MM.1S (cell line): ENCODE measurements at regions not wholly inside any gene's neighbourhood (a gene's known extent, or its start where the extent isn't known, plus 50 kb on each side); places are given as distances from the start of the nearest gene placed in this dataset.

Source experiments
- EZH2 ChIP-seq: fragments of 300-600 bp; sonication (generic); optimal IDR thresholded peaks from 2 replicates; pipeline ENCODE3; 2017; ENCODE audit warnings: low read depth, mild to moderate bottlenecking, antibody characterized with exemption, low read length, mixed read lengths
- EZH2phosphoT487 ChIP-seq: fragments of 300-600 bp; sonication (generic); IDR thresholded peaks from 2 replicates; pipeline ENCODE4 v1.6.1; 2018; ENCODE audit warnings: antibody characterized with exemption, low read length
- TF ChIP-seq, protein P1 (sequence below): fragments of 300-600 bp; sonication (generic); IDR thresholded peaks from 2 replicates; pipeline ENCODE4 v1.5.1; 2016; ENCODE audit warnings: antibody characterized with exemption, low read length, mixed read lengths

DNA sequence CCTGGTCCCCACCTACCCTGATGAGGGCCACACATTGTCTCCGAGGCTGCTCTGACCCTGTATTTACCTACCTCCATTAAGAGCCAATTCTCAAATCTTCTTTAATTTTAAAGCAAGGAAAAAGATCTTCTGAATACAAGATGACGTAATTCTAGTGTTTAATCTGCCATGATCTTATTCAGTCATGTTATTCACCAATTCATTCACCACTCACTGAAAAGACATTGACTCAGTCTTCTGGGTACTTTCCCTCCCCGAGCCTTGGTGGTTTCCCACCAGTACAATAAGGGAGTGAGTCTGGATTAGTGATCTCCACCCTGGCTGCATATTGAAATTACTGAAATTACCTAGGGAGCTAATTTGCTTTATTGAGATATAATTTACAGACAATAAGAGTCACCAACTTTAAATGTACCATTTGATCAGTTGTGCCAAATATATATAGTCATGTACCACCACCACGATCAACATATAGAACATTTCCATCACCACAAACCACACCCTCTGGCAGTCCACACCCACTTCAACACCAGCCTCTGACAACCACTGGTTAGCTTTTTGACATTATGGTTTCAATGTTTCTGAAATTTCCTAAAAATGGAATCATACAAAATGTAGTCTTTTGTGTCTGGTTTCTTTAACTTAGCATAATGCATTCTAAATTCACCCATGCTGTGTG lies 117.5 kb upstream of the UNC5B start:
- TF ChIP-seq, protein P1, sequence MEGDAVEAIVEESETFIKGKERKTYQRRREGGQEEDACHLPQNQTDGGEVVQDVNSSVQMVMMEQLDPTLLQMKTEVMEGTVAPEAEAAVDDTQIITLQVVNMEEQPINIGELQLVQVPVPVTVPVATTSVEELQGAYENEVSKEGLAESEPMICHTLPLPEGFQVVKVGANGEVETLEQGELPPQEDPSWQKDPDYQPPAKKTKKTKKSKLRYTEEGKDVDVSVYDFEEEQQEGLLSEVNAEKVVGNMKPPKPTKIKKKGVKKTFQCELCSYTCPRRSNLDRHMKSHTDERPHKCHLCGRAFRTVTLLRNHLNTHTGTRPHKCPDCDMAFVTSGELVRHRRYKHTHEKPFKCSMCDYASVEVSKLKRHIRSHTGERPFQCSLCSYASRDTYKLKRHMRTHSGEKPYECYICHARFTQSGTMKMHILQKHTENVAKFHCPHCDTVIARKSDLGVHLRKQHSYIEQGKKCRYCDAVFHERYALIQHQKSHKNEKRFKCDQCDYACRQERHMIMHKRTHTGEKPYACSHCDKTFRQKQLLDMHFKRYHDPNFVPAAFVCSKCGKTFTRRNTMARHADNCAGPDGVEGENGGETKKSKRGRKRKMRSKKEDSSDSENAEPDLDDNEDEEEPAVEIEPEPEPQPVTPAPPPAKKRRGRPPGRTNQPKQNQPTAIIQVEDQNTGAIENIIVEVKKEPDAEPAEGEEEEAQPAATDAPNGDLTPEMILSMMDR, result no peak
- no peak for TF ChIP-seq EZH2
- no peak for TF ChIP-seq EZH2phosphoT487
